SHP77 treated with DMSO at 0.1 percent for 48 hours (cell line): ENCODE measurements at regions not wholly inside any gene's neighbourhood (a gene's known extent, or its start where the extent isn't known, plus 50 kb on each side); places are given as distances from the start of the nearest gene placed in this dataset.

ENCODE experiments used
- DNase-seq: peaks from one replicate; lab custom pipeline; 2025; lab: John Stamatoyannopoulos, UW

DNA sequence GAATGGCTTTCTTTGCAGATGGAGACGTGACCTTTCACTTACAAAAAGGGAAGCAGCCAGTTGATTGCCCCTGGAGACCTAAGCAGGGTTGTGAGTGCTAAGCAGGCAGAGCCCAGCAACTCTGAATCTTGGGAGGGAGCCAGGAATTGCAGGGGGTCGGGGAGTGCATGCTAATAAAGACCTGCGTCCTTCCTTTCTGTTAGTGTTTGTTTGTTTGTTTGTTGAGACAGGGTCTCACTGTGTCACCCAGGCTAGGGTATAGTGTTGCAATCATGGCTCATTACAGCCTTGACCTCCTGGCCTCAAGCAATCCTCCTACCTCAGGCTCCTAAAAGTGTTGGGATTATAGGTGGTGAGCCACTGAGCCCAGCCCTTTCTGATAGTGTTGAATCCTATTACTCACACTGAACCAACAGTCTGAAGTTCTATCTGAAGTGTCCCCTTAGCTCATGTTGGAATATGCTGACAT, 137.4 kb downstream of the CEP135 start:
- DNase-seq = no peak

DNA sequence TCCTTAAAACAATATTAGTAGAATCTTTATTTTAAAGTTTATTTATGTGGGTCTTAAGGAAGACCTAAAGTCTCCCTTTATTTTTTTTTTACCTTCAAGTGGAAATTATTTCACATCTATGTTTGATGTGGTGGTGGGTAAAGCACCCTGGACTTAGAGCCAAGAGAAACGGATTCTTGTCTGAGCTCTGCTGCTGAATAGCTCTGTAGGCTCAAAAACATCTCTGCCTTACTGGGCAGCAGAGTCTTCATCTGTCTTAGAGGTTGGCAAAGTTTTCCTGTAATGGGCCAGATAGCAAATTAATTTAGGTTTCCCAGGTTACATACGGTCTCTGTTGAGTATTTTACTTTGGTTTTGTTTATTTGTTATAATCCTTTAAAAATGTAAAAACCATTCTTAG, 136.5 kb downstream of the CEP135 start:
- no peak for DNase-seq

DNA sequence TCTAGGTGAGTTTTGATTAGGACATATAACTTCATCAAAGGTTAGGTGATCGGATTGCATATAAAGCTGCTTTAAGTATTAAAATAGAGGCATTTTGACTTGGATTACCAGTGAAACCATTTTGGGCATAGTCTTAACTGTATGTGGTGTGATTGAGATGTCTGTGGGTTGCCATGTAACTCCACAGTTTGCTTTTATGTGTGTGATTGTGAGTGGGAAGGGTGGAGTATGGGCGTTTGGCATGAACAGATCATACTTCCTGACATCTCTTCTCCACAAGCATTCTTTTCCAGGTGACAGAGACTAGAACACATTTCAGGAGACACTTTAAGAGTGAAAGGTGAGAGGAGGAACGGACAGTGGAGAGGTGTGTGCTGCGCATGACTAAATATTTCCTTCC, 136.1 kb downstream of the CEP135 start:
- no peak for DNase-seq
